Karpas-422 (cell line): ENCODE measurements at regions not wholly inside any gene's neighbourhood (a gene's known extent, or its start where the extent isn't known, plus 50 kb on each side); places are given as distances from the start of the nearest gene placed in this dataset.

ENCODE experiments used
- DNase-seq: peaks from one replicate; pipeline ENCODE4 v3.0.0-alpha.2; 2015
- H2AFZ ChIP-seq: fragments of 200-600 bp; sonication (generic); 2 replicates; pipeline ENCODE4 v1.6.1; 2014; ENCODE audit warnings: antibody characterized with exemption, low read length, mixed read lengths
- H3K27ac ChIP-seq: fragments of 200-600 bp; sonication (generic); 2 replicates; pipeline ENCODE4 v1.5.1; 2014; ENCODE audit warnings: mild to moderate bottlenecking, low read length, moderate library complexity
- H3K27me3 ChIP-seq: fragments of 200-600 bp; sonication (generic); 2 replicates; pipeline ENCODE4 v1.6.1; 2014; ENCODE audit warnings: low read length, mixed read lengths
- H3K36me3 ChIP-seq: fragments of 200-600 bp; sonication (generic); 2 replicates; pipeline ENCODE4 v1.6.1; 2014; ENCODE audit warnings: low read length, mixed read lengths; ENCODE audit not compliant: insufficient read depth
- H3K4me1 ChIP-seq: fragments of 200-600 bp; sonication (generic); 2 replicates; pipeline ENCODE4 v1.6.1; 2014; ENCODE audit warnings: mild to moderate bottlenecking, low read length, mixed read lengths
- H3K4me2 ChIP-seq: fragments of 200-600 bp; sonication (generic); 2 replicates; pipeline ENCODE4 v1.6.1; 2014; ENCODE audit warnings: low read length, low read depth, mild to moderate bottlenecking; ENCODE audit not compliant: poor library complexity, severe bottlenecking
- H3K4me3 ChIP-seq: fragments of 200-600 bp; sonication (generic); 2 replicates; pipeline ENCODE4 v1.5.1; 2014; ENCODE audit warnings: mild to moderate bottlenecking, antibody characterized with exemption, low read length, mixed read lengths
- H3K79me2 ChIP-seq: fragments of 200-600 bp; sonication (generic); 2 replicates; pipeline ENCODE4 v1.6.1; 2014; ENCODE audit warnings: mild to moderate bottlenecking, low read length, mixed read lengths
- H3K9ac ChIP-seq: fragments of 200-600 bp; sonication (generic); 2 replicates; pipeline ENCODE4 v1.6.0; 2014; ENCODE audit warnings: low read length
- H3K9me2 ChIP-seq: fragments of 200-600 bp; sonication (generic), shearing (Covaris generic); replicated peaks from 2 replicates; pipeline ENCODE4 v1.6.0; 2014; ENCODE audit warnings: mild to moderate bottlenecking, low read length, moderate library complexity; ENCODE audit not compliant: insufficient read depth
- H3K9me3 ChIP-seq: fragments of 300-700, 200-600 bp; sonication (generic); 2 replicates; pipeline ENCODE4 v1.6.1; 2014; ENCODE audit warnings: low read length, mixed read lengths
- H4K20me1 ChIP-seq: fragments of 200-600 bp; sonication (generic); 2 replicates; pipeline ENCODE4 v1.6.1; 2014; ENCODE audit warnings: mild to moderate bottlenecking, antibody characterized with exemption, low read length, low read depth; ENCODE audit not compliant: insufficient read depth

DNA sequence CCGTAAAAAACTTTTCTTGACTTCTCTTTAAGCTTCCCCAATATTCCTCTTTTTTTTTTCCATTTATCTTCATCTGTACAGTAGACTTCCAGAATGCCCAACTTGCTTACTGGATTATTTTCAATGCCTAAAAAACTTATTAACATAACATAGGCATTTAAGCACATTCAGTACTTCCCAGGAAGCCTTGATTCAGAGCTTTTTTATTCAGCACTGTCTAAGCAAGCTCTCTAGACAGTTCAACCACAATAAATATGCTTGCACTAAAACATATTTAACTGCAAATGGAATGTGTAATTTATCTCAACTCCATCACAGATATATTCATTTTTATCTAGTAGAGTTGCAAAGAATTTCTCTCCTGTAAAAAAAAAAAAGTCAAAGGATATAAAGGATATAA lies 997.8 kb downstream of the ARAP2 start:
- Histone ChIP-seq H3K4me1 (no peaks in the 10 kb centered on the region), H3K9me3 (peaks cover 11% of the 10 kb centered on the region), H4K20me1 (no peaks in the 10 kb centered on the region), H3K27ac (no peak overlapping the region), H3K9ac (no peak overlapping the region), H3K79me2 (no peaks in the 10 kb centered on the region), H3K27me3 (no peaks in the 10 kb centered on the region), H3K36me3 (no peaks in the 10 kb centered on the region), H3K9me2 (no peaks in the 10 kb centered on the region), H3K4me3 (no peak overlapping the region), H3K4me2 (no peak overlapping the region), H2AFZ (no peak overlapping the region)
- DNase-seq: no peak

DNA sequence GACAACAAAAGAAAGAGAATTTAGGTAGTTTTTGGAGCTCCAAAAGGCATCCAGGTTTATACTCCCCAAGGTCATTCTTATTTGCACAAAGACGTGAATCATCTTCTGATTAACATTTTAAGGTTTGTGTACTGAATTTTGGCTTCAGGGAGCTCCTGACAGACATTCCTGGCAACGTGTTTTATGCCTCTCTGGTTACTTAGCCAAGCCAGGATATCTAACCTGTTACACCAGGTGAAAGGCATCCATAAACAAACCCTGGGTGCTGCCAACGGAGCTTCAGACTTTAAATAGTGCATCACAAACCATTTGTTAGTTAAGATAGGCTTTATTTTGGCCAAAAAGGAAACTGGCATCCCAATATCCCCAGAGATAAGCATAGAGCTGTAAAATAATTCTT lies 997.3 kb downstream of the ARAP2 start:
- Histone ChIP-seq H3K9me2 (no peaks in the 10 kb centered on the region), H3K36me3 (no peaks in the 10 kb centered on the region), H3K9me3 (peaks cover 11% of the 10 kb centered on the region), H3K79me2 (no peaks in the 10 kb centered on the region), H4K20me1 (no peaks in the 10 kb centered on the region), H2AFZ (no peak overlapping the region), H3K4me3 (no peak overlapping the region), H3K4me1 (no peaks in the 10 kb centered on the region), H3K9ac (no peak overlapping the region), H3K27me3 (no peaks in the 10 kb centered on the region), H3K27ac (no peak overlapping the region), H3K4me2 (no peak overlapping the region)
- no peak for DNase-seq

GRCh38 chr4:35250331-35250730 lies 994.0 kb downstream of the ARAP2 start:
- Histone ChIP-seq H3K9me2 (no peaks in the 10 kb centered on the region), H3K79me2 (no peaks in the 10 kb centered on the region), H3K9ac (no peak overlapping the region), H2AFZ (no peak overlapping the region), H3K4me2 (no peak overlapping the region), H3K9me3 (peaks cover 18% of the 10 kb centered on the region), H4K20me1 (no peaks in the 10 kb centered on the region), H3K4me1 (no peaks in the 10 kb centered on the region), H3K36me3 (no peaks in the 10 kb centered on the region), H3K27ac (no peak overlapping the region), H3K4me3 (no peak overlapping the region), H3K27me3 (no peaks in the 10 kb centered on the region)
- DNase-seq: no peak

GRCh38 chr4:35250761-35251160 lies 993.6 kb downstream of the ARAP2 start:
- Histone ChIP-seq H3K27ac (no peak overlapping the region), H3K9ac (no peak overlapping the region), H3K9me3 (peaks cover 18% of the 10 kb centered on the region), H3K4me1 (no peaks in the 10 kb centered on the region), H2AFZ (no peak overlapping the region), H3K4me2 (no peak overlapping the region), H3K4me3 (no peak overlapping the region), H3K36me3 (no peaks in the 10 kb centered on the region), H3K27me3 (no peaks in the 10 kb centered on the region), H4K20me1 (no peaks in the 10 kb centered on the region), H3K79me2 (no peaks in the 10 kb centered on the region), H3K9me2 (no peaks in the 10 kb centered on the region)
- no peak for DNase-seq

DNA sequence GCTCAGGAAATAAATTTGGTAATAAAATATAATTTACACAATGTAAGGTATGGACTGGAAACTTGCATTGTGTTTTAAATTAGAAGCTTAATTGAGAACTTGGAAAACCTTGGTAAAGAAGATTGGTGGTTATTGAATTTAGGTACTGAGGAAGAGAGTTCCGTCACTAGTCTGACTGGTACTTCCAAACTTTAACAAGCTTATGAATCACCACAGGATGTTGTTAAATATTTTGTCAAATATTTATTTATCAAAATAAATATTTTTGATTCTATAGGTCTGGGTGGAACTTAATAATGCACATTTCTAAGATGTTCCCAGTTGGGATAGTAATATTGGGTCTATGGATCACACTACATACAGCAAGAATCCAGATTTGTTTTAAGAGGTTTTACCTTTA lies 992.2 kb downstream of the ARAP2 start:
- Histone ChIP-seq H3K36me3 (no peaks in the 10 kb centered on the region), H3K4me3 (no peak overlapping the region), H3K9me2 (no peaks in the 10 kb centered on the region), H3K79me2 (no peaks in the 10 kb centered on the region), H3K27me3 (no peaks in the 10 kb centered on the region), H3K27ac (no peak overlapping the region), H3K9me3 (peaks cover 16% of the 10 kb centered on the region), H3K4me1 (no peaks in the 10 kb centered on the region), H4K20me1 (no peaks in the 10 kb centered on the region), H3K9ac (no peak overlapping the region), H2AFZ (no peak overlapping the region), H3K4me2 (no peak overlapping the region)
- DNase-seq: no peak

DNA sequence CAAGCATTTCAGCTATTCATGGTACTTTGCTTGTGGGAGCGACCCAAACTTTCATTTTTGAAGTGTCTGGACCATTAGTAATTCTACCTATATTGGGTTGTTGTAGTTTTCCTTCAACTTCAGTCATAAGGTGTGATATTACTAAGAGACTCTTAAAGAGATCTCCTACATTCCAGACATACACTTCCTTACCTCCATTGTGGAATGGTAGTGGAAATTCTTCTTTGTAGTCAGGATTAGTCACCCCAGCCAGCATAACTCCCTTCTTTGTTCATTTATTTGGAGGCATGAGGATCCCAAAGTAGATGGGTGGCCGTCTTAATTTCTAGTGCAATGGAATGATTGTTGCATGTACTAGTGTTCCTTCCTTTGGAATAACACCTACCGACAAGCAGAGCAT lies 991.4 kb downstream of the ARAP2 start:
- Histone ChIP-seq H3K4me1 (no peaks in the 10 kb centered on the region), H3K9me3 (peaks cover 20% of the 10 kb centered on the region), H3K36me3 (no peaks in the 10 kb centered on the region), H3K9ac (no peak overlapping the region), H3K9me2 (no peaks in the 10 kb centered on the region), H3K27me3 (no peaks in the 10 kb centered on the region), H3K79me2 (no peaks in the 10 kb centered on the region), H4K20me1 (no peaks in the 10 kb centered on the region), H2AFZ (no peak overlapping the region), H3K4me3 (no peak overlapping the region), H3K27ac (no peak overlapping the region), H3K4me2 (no peak overlapping the region)
- DNase-seq: no peak

- no peaks in the 10 kb centered on the region for H3K4me1 ChIP-seq
- H3K9ac ChIP-seq: no peak overlapping the region
- H4K20me1 ChIP-seq: no peaks in the 10 kb centered on the region
- DNase-seq: no peak
- no peak overlapping the region for H3K27ac ChIP-seq
- H3K36me3 ChIP-seq: no peaks in the 10 kb centered on the region
- no peak overlapping the region for H3K4me2 ChIP-seq
- H3K27me3 ChIP-seq: no peaks in the 10 kb centered on the region
- peaks cover 21% of the 10 kb centered on the region for H3K9me3 ChIP-seq
- H2AFZ ChIP-seq: no peak overlapping the region
- H3K4me3 ChIP-seq: no peak overlapping the region
- no peaks in the 10 kb centered on the region for H3K9me2 ChIP-seq
- H3K79me2 ChIP-seq: no peaks in the 10 kb centered on the region
These were observed 991.0 kb downstream of the ARAP2 start for GRCh38 chr4:35253331-35253730.

- H3K4me1 ChIP-seq: no peaks in the 10 kb centered on the region
- H3K9me2 ChIP-seq: no peaks in the 10 kb centered on the region
- no peaks in the 10 kb centered on the region for H3K27me3 ChIP-seq
- H4K20me1 ChIP-seq: no peaks in the 10 kb centered on the region
- H2AFZ ChIP-seq: no peak overlapping the region
- no peak overlapping the region for H3K4me3 ChIP-seq
- H3K36me3 ChIP-seq: no peaks in the 10 kb centered on the region
- H3K79me2 ChIP-seq: no peaks in the 10 kb centered on the region
- H3K9me3 ChIP-seq: peaks cover 25% of the 10 kb centered on the region
- no peak overlapping the region for H3K4me2 ChIP-seq
- no peak overlapping the region for H3K9ac ChIP-seq
- no peak for DNase-seq
- no peak overlapping the region for H3K27ac ChIP-seq
These were observed 957.9 kb downstream of the ARAP2 start for GRCh38 chr4:35286434-35286833.
